Mesendoderm (in vitro differentiated cells): ENCODE measurements at regions not wholly inside any gene's neighbourhood (a gene's known extent, or its start where the extent isn't known, plus 50 kb on each side); places are given as distances from the start of the nearest gene placed in this dataset.

Experiments
- DNase-seq: peaks from one replicate; pipeline ENCODE4 v3.0.0; 2013
- H2AK5ac ChIP-seq: 2 replicates; pipeline ENCODE4 v1.6.1; 2013; ENCODE audit warnings: low read length, inconsistent platforms
- H2BK120ac ChIP-seq: 2 replicates; pipeline ENCODE4 v1.6.1; 2013; ENCODE audit warnings: low read depth, mild to moderate bottlenecking, low read length, moderate library complexity, mixed read lengths
- H2BK15ac ChIP-seq: replicated peaks from 2 replicates; pipeline ENCODE4 v1.6.1; 2013; ENCODE audit warnings: low read depth, mild to moderate bottlenecking, moderate library complexity
- H2BK5ac ChIP-seq: 2 replicates; pipeline ENCODE4 v1.6.1; 2013; ENCODE audit warnings: low read length, inconsistent platforms
- H3K18ac ChIP-seq: 2 replicates; pipeline ENCODE4 v1.6.1; 2013; ENCODE audit warnings: mild to moderate bottlenecking, low read length, mixed read lengths
- H3K23ac ChIP-seq: one replicate; pipeline ENCODE4 v1.6.1; 2013; ENCODE audit warnings: low read length
- H3K27ac ChIP-seq: 2 replicates; pipeline ENCODE4 v1.5.1; 2013; ENCODE audit warnings: low read depth, mild to moderate bottlenecking, inconsistent platforms, low read length, moderate library complexity
- H3K27me3 ChIP-seq: 2 replicates; pipeline ENCODE4 v1.6.1; 2013; ENCODE audit warnings: low read length, control low read depth, mild to moderate bottlenecking, inconsistent platforms; ENCODE audit not compliant: insufficient read depth, poor library complexity
- H3K36me3 ChIP-seq: 2 replicates; pipeline ENCODE4 v1.6.1; 2013; ENCODE audit warnings: low read length, inconsistent platforms; ENCODE audit not compliant: control insufficient read depth, insufficient read depth
- H3K4ac ChIP-seq: one replicate; pipeline ENCODE4 v1.6.1; 2013; ENCODE audit warnings: low read depth, mild to moderate bottlenecking, low read length, moderate library complexity
- H3K4me1 ChIP-seq: 2 replicates; pipeline ENCODE4 v1.6.1; 2013; ENCODE audit warnings: low read depth, low read length, inconsistent platforms; ENCODE audit not compliant: control insufficient read depth
- H3K4me2 ChIP-seq: 2 replicates; pipeline ENCODE4 v1.6.1; 2013; ENCODE audit warnings: low read length
- H3K4me3 ChIP-seq: 2 replicates; pipeline ENCODE4 v1.5.1; 2013; ENCODE audit warnings: mild to moderate bottlenecking, low read length
- H3K56ac ChIP-seq: one replicate; pipeline ENCODE4 v1.6.1; 2013; ENCODE audit warnings: low read length
- H3K79me1 ChIP-seq: 2 replicates; pipeline ENCODE4 v1.6.1; 2013; ENCODE audit warnings: low read length, inconsistent platforms
- H3K79me2 ChIP-seq: 2 replicates; pipeline ENCODE4 v1.6.1; 2013; ENCODE audit warnings: mild to moderate bottlenecking, low read length; ENCODE audit not compliant: control insufficient read depth, insufficient read depth
- H3K9ac ChIP-seq: 2 replicates; pipeline ENCODE4 v1.6.1; 2013; ENCODE audit warnings: low read length, inconsistent platforms
- H4K5ac ChIP-seq: one replicate; pipeline ENCODE4 v1.6.1; 2013; ENCODE audit warnings: low read length
- H4K8ac ChIP-seq: one replicate; pipeline ENCODE4 v1.6.1; 2013; ENCODE audit warnings: low read depth, mild to moderate bottlenecking, control low read depth, low read length, moderate library complexity
- WGBS: extraction: QIAGEN DNeasy Blood & Tissue Kit; methylation state at CpG from one replicate; pipeline ENCODE4 v1.1.7; 2013; ENCODE audit warnings: low lambda C conversion rate, missing lambda C conversion rate; ENCODE audit not compliant: insufficient coverage; ENCODE audit errors: extremely low coverage; 5-methylcytosine and 5-hydroxymethylcytosine counted together

- no peak overlapping the region for H3K4ac ChIP-seq
- H3K79me2 ChIP-seq: no peaks in the 10 kb centered on the region
- H3K18ac ChIP-seq: no peak overlapping the region
- WGBS: no CpG with 5 or more reads among the region's 11 CpGs
- H3K4me3 ChIP-seq: no peak overlapping the region
- H3K23ac ChIP-seq: no peak overlapping the region
- H3K27me3 ChIP-seq: no peaks in the 10 kb centered on the region
- no peak overlapping the region for H3K27ac ChIP-seq
- no peak overlapping the region for H3K4me2 ChIP-seq
- no peak overlapping the region for H3K56ac ChIP-seq
- H3K36me3 ChIP-seq: no peaks in the 10 kb centered on the region
- no peak overlapping the region for H4K5ac ChIP-seq
- H2AK5ac ChIP-seq: no peak overlapping the region
- no peak overlapping the region for H2BK15ac ChIP-seq
- H4K8ac ChIP-seq: no peak overlapping the region
- H2BK5ac ChIP-seq: no peak overlapping the region
- peaks cover 10% of the 10 kb centered on the region for H3K4me1 ChIP-seq
- H2BK120ac ChIP-seq: no peak overlapping the region
- H3K79me1 ChIP-seq: no peaks in the 10 kb centered on the region
- H3K9ac ChIP-seq: no peak overlapping the region
- peak; percentile 83 for DNase-seq
Observed at GRCh38 chr3:66822186-66823008, 175.7 kb upstream of the KBTBD8 start.

- Histone ChIP-seq H3K79me2 (no peaks in the 10 kb centered on the region), H2BK120ac (no peak overlapping the region), H3K4me1 (peaks cover 7% of the 10 kb centered on the region), H3K36me3 (no peaks in the 10 kb centered on the region), H3K56ac (no peak overlapping the region), H3K9ac (no peak overlapping the region), H4K5ac (no peak overlapping the region), H3K23ac (no peak overlapping the region), H2BK5ac (no peak overlapping the region), H2AK5ac (no peak overlapping the region), H3K4ac (no peak overlapping the region), H3K4me3 (no peak overlapping the region), H2BK15ac (no peak overlapping the region), H3K27ac (no peak overlapping the region), H3K79me1 (no peaks in the 10 kb centered on the region), H3K4me2 (no peak overlapping the region), H4K8ac (no peak overlapping the region), H3K27me3 (no peaks in the 10 kb centered on the region), H3K18ac (no peak overlapping the region)
- DNase-seq: no peak
- WGBS: no CpG with 5 or more reads among the region's 1 CpG
Observed at GRCh38 chr3:66823009-66823397, 175.1 kb upstream of the KBTBD8 start.

- no peak overlapping the region for H3K4me3 ChIP-seq
- H2AK5ac ChIP-seq: no peak overlapping the region
- no peak for DNase-seq
- no peak overlapping the region for H3K23ac ChIP-seq
- no peak overlapping the region for H3K4me2 ChIP-seq
- H3K27ac ChIP-seq: no peak overlapping the region
- no peak overlapping the region for H4K8ac ChIP-seq
- no peak overlapping the region for H2BK15ac ChIP-seq
- H3K79me1 ChIP-seq: no peaks in the 10 kb centered on the region
- H3K79me2 ChIP-seq: no peaks in the 10 kb centered on the region
- no peak overlapping the region for H3K4ac ChIP-seq
- no peak overlapping the region for H3K56ac ChIP-seq
- H2BK120ac ChIP-seq: no peak overlapping the region
- H3K9ac ChIP-seq: no peak overlapping the region
- no peaks in the 10 kb centered on the region for H3K27me3 ChIP-seq
- no peak overlapping the region for H2BK5ac ChIP-seq
- no peak overlapping the region for H4K5ac ChIP-seq
- no peak overlapping the region for H3K18ac ChIP-seq
- no CpG with 5 or more reads among the region's 7 CpGs for WGBS
- H3K36me3 ChIP-seq: no peaks in the 10 kb centered on the region
- peaks cover 7% of the 10 kb centered on the region for H3K4me1 ChIP-seq
Observed at GRCh38 chr3:66823532-66823931, 174.6 kb upstream of the KBTBD8 start.

GRCh38 chr3:66825375-66825774, 172.7 kb upstream of the KBTBD8 start:
- H2BK120ac ChIP-seq: no peak overlapping the region
- no peak overlapping the region for H3K27ac ChIP-seq
- no peak overlapping the region for H3K9ac ChIP-seq
- no CpG with 5 or more reads among the region's 4 CpGs for WGBS
- H3K4ac ChIP-seq: no peak overlapping the region
- no peaks in the 10 kb centered on the region for H3K79me1 ChIP-seq
- H3K18ac ChIP-seq: no peak overlapping the region
- no peaks in the 10 kb centered on the region for H3K36me3 ChIP-seq
- H3K79me2 ChIP-seq: no peaks in the 10 kb centered on the region
- H3K4me2 ChIP-seq: no peak overlapping the region
- H2BK15ac ChIP-seq: no peak overlapping the region
- no peak overlapping the region for H3K4me3 ChIP-seq
- H3K56ac ChIP-seq: no peak overlapping the region
- H4K5ac ChIP-seq: no peak overlapping the region
- peaks cover under 1% of the 10 kb centered on the region for H3K4me1 ChIP-seq
- H2AK5ac ChIP-seq: no peak overlapping the region
- DNase-seq: no peak
- H3K23ac ChIP-seq: no peak overlapping the region
- H4K8ac ChIP-seq: no peak overlapping the region
- H2BK5ac ChIP-seq: no peak overlapping the region
- no peaks in the 10 kb centered on the region for H3K27me3 ChIP-seq

- Histone ChIP-seq H4K5ac (no peak overlapping the region), H3K56ac (no peak overlapping the region), H3K27ac (no peak overlapping the region), H3K9ac (no peak overlapping the region), H3K36me3 (no peaks in the 10 kb centered on the region), H3K4me2 (no peak overlapping the region), H4K8ac (no peak overlapping the region), H3K79me2 (no peaks in the 10 kb centered on the region), H2BK15ac (no peak overlapping the region), H3K4ac (no peak overlapping the region), H3K4me3 (no peak overlapping the region), H3K18ac (no peak overlapping the region), H3K4me1 (no peaks in the 10 kb centered on the region), H2BK120ac (no peak overlapping the region), H2BK5ac (no peak overlapping the region), H3K79me1 (no peaks in the 10 kb centered on the region), H2AK5ac (no peak overlapping the region), H3K27me3 (no peaks in the 10 kb centered on the region), H3K23ac (no peak overlapping the region)
- no CpG with 5 or more reads among the region's 6 CpGs for WGBS
- no peak for DNase-seq
Observed at GRCh38 chr3:66827726-66828125, 170.4 kb upstream of the KBTBD8 start.

GRCh38 chr3:66828303-66828702, 169.8 kb upstream of the KBTBD8 start:
- H4K5ac ChIP-seq: no peak overlapping the region
- no peak overlapping the region for H3K23ac ChIP-seq
- no peaks in the 10 kb centered on the region for H3K36me3 ChIP-seq
- no CpG with 5 or more reads among the region's 1 CpG for WGBS
- H3K4me1 ChIP-seq: no peaks in the 10 kb centered on the region
- no peak overlapping the region for H3K18ac ChIP-seq
- no peak overlapping the region for H3K4me3 ChIP-seq
- no peak overlapping the region for H3K9ac ChIP-seq
- H3K79me1 ChIP-seq: no peaks in the 10 kb centered on the region
- H3K4ac ChIP-seq: no peak overlapping the region
- no peak overlapping the region for H2BK15ac ChIP-seq
- H2BK120ac ChIP-seq: no peak overlapping the region
- no peaks in the 10 kb centered on the region for H3K27me3 ChIP-seq
- DNase-seq: no peak
- H3K27ac ChIP-seq: no peak overlapping the region
- H4K8ac ChIP-seq: no peak overlapping the region
- H2AK5ac ChIP-seq: no peak overlapping the region
- H3K4me2 ChIP-seq: no peak overlapping the region
- no peaks in the 10 kb centered on the region for H3K79me2 ChIP-seq
- no peak overlapping the region for H2BK5ac ChIP-seq
- H3K56ac ChIP-seq: no peak overlapping the region
